Cardiac fibroblast (primary cell): ENCODE measurements at regions not wholly inside any gene's neighbourhood (a gene's known extent, or its start where the extent isn't known, plus 50 kb on each side); places are given as distances from the start of the nearest gene placed in this dataset.
"Not testable (repeated sequence)": the region's sequence is repeated elsewhere in the genome, so short reads cannot be mapped to it uniquely, and the experiment has no call there.

ENCODE experiments used
- DNase-seq, 2 donors: peaks; one replicate each; pipeline versions ENCODE4 v3.0.0 to v3.0.0-alpha.2; 2010; ENCODE audit warnings: low read depth in 2 of 2
- H3K4me3 ChIP-seq, 2 donors: replicated peaks in 1 of 2; 1 replicate in 1 of 2; 2 replicates in 1 of 2; pipeline ENCODE4 v1.5.1; 2011; ENCODE audit warnings: low read depth in 2 of 2, low read length in 2 of 2, mild to moderate bottlenecking in 2 of 2, moderate library complexity in 1 of 2
- CTCF ChIP-seq: IDR thresholded peaks from one replicate; pipeline ENCODE4 v1.5.1; 2011; ENCODE audit warnings: low read depth, mild to moderate bottlenecking, low read length, inconsistent platforms

- TF ChIP-seq CTCF: no peak
- no peak for DNase-seq
- H3K4me3 ChIP-seq: no peak overlapping the region
These were observed 143.4 kb upstream of the MVB12B start for GRCh38 chr9:126183266-126183665.

- DNase-seq: not testable (repeated sequence)
These were observed 135.6 kb upstream of the MVB12B start for GRCh38 chr9:126190994-126191393.

GRCh38 chr9:126198854-126199253, 127.8 kb upstream of the MVB12B start:
- no peak for DNase-seq
- no peak for TF ChIP-seq CTCF
- H3K4me3 ChIP-seq: no peak overlapping the region

More at GRCh38 chr9:126190994-126191393, 135.6 kb upstream of the MVB12B start:
- not testable (repeated sequence) for H3K4me3 ChIP-seq

DNA sequence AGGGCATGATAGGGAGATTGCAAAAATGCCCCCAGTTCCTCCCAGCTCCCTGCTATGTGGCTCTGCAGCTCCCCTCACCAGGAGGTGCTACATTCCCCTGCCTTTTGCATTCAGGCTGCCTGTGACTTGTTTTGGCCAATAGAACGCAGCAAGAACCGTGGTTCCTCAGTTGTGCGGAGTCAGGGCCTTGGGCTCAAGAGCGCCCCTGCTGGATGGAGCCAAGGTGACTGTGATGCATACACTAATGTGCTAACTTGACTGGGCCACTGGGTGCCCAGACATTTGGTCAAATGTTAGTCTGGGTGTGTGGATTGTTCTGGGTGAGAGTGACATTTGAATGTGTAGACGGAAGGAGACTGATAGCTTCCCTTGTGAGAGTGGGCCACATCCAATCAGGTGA, 123.3 kb upstream of the MVB12B start:
- DNase-seq: no peak
- no peak for TF ChIP-seq CTCF
- H3K4me3 ChIP-seq: no peak overlapping the region

DNA sequence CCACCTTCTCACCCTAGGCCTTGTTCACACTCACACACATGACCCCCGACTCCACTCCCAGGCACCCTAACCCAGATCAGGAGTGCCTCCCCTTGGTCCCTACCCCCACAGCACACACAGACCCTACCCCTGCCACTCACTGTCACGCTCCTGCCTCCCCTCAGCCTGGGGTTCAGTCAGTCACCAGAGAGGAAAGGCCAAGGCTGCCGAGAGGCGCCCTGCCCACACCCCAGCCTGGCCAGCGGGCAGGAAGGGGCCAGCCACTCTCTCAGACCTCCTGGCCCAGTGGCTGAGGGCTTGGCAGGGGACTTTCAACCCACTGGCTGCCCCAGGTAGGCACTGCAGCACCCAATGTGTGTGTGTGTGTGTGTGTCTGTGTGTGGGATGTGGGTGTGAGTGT, 122.4 kb upstream of the MVB12B start:
- DNase-seq: no peak
- no peak for TF ChIP-seq CTCF
- no peak overlapping the region for H3K4me3 ChIP-seq

DNA sequence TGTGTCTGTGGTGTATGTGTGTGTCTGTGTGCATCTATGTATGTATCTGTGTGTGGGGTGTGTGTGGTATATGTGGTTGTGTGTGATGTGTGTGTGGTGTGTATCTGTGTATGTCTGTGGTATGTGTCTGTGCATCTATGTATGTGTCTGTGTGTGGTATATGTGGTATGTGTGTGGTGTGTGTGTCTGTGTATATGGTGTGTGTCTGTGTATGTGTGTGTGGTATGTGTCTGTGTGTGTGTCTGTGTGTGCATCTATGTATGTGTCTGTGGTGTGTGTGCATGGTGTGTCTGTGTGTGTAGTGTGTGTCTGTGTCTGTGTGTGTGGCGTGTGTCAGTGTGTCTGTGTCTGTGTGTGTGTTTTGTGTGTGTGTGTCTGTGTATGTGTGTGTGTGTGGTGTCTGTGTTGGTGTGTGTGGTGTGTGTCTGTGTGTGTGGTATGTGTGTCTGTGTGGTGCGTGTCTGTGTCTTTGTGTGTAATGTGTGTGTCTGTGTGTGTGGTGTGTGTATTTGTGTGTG, 121.9 kb upstream of the MVB12B start:
- DNase-seq: no peak
- TF ChIP-seq CTCF: no peak
- no peak overlapping the region for H3K4me3 ChIP-seq

GRCh38 chr9:126205265-126205664, 121.4 kb upstream of the MVB12B start:
- TF ChIP-seq CTCF: no peak
- no peak for DNase-seq
- no peak overlapping the region for H3K4me3 ChIP-seq
